ENCODE measurements at regions not wholly inside any gene's neighbourhood (a gene's known extent, or its start where the extent isn't known, plus 50 kb on each side); places are given as distances from the start of the nearest gene placed in this dataset.

GRCh38 chr17:72580321-72581127 is 459.7 kb downstream of the SOX9 start:
- no peak for DNase-seq

- no peak for DNase-seq
Observed at GRCh38 chr17:72587156-72587555, 466.3 kb downstream of the SOX9 start.

- no peak for DNase-seq
Observed at GRCh38 chr17:72587773-72588511, 467.1 kb downstream of the SOX9 start.

GRCh38 chr17:72588561-72588960 is 467.7 kb downstream of the SOX9 start:
- DNase-seq: no peak

GRCh38 chr17:72588961-72589360 is 468.1 kb downstream of the SOX9 start:
- peak; percentile 50 for DNase-seq

- no peak for DNase-seq
Observed at GRCh38 chr17:72590382-72590781, 469.6 kb downstream of the SOX9 start.

GRCh38 chr17:72590882-72591281 is 470.1 kb downstream of the SOX9 start:
- no peak for DNase-seq

- DNase-seq: no peak
Observed at GRCh38 chr17:72591289-72592241, 470.7 kb downstream of the SOX9 start.

- DNase-seq: peak; percentile 79
Observed at GRCh38 chr17:72592242-72592966, 471.6 kb downstream of the SOX9 start.

GRCh38 chr17:72592967-72593325 is 472.1 kb downstream of the SOX9 start:
- no peak for DNase-seq

- no peak for DNase-seq
Observed at GRCh38 chr17:72594248-72594647, 473.4 kb downstream of the SOX9 start.

Data from occipital lobe (tissue), 1 donor.